ENCODE measurements at regions not wholly inside any gene's neighbourhood (a gene's known extent, or its start where the extent isn't known, plus 50 kb on each side); places are given as distances from the start of the nearest gene placed in this dataset.

- no peak for TF ChIP-seq CTCF (conservative IDR thresholded peaks at IDR 0.05; ENCODE audit: low read length)
- TF ChIP-seq EZH2phosphoT487 (IDR thresholded peaks at IDR 0.05; ENCODE audit: borderline replicate concordance) = no peak
Measured at GRCh38 chr2:66111706-66112105, 323.2 kb upstream of the MEIS1 start.

All from Loucy (cell line).